CD14-positive monocyte (primary cell): ENCODE measurements at regions not wholly inside any gene's neighbourhood (a gene's known extent, or its start where the extent isn't known, plus 50 kb on each side); places are given as distances from the start of the nearest gene placed in this dataset.

ENCODE experiments used
- DNase-seq, 3 donors: peaks; one replicate each; pipeline ENCODE4 v3.0.0-alpha.2; 2011 to 2022
- H2AFZ ChIP-seq: 2 replicates; pipeline ENCODE4 v1.6.0; 2012; ENCODE audit warnings: mild to moderate bottlenecking, low read depth, low read length, inconsistent platforms; ENCODE audit not compliant: insufficient read depth, poor library complexity, severe bottlenecking
- H3K27ac ChIP-seq, 2 donors: 1 replicate in 1 of 2; 2 replicates in 1 of 2; pipeline ENCODE4 v1.5.1; 2012 to 2013; ENCODE audit warnings: low read length in 2 of 2, control low read depth in 1 of 2, inconsistent platforms in 1 of 2, low read depth in 1 of 2, mild to moderate bottlenecking in 1 of 2
- H3K27me3 ChIP-seq, 2 donors: one replicate each; pipeline versions ENCODE4 v1.6.0 to v1.6.1; 2011 to 2013; ENCODE audit warnings: low read length in 2 of 2; ENCODE audit not compliant: control insufficient read depth in 2 of 2, insufficient read depth in 2 of 2
- H3K36me3 ChIP-seq, 2 donors: replicated peaks in 1 of 2; 1 replicate in 1 of 2; 2 replicates in 1 of 2; pipeline versions ENCODE4 v1.5.1 to v1.6.1; 2012 to 2013; ENCODE audit warnings: low read length in 2 of 2, control low read depth in 1 of 2, inconsistent platforms in 1 of 2, mild to moderate bottlenecking in 1 of 2; ENCODE audit not compliant: insufficient read depth in 2 of 2, control insufficient read depth in 1 of 2
- H3K4me1 ChIP-seq, 2 donors: 1 replicate in 1 of 2; 2 replicates in 1 of 2; pipeline versions ENCODE4 v1.5.1 to v1.6.1; 2012 to 2013; ENCODE audit warnings: low read length in 2 of 2, control low read depth in 1 of 2, inconsistent platforms in 1 of 2, mild to moderate bottlenecking in 1 of 2, moderate library complexity in 1 of 2; ENCODE audit not compliant: insufficient read depth in 2 of 2, control insufficient read depth in 1 of 2
- H3K4me2 ChIP-seq: replicated peaks from 2 replicates; pipeline ENCODE3; 2012; ENCODE audit warnings: low read length, moderate library complexity, mild to moderate bottlenecking; ENCODE audit not compliant: poor library complexity, severe bottlenecking; ENCODE audit errors: extremely low read depth
- H3K4me3 ChIP-seq, 3 experiments: fragments of 200-600 bp in 1 of 3; sonication (generic) in 1 of 3; replicated peaks in 1 of 3; 1 replicate in 2 of 3; 2 replicates in 1 of 3; pipeline ENCODE4 v1.5.1; 2011 to 2013; ENCODE audit warnings: low read length in 3 of 3, mild to moderate bottlenecking in 3 of 3, control low read depth in 2 of 3, low read depth in 2 of 3, inconsistent platforms in 1 of 3, moderate library complexity in 1 of 3
- H3K79me2 ChIP-seq: 2 replicates; pipeline ENCODE4 v1.6.0; 2012; ENCODE audit warnings: mild to moderate bottlenecking, control low read depth, inconsistent platforms, low read length, moderate library complexity; ENCODE audit not compliant: insufficient read depth
- H3K9ac ChIP-seq: 2 replicates; pipeline ENCODE4 v1.6.0; 2017; ENCODE audit warnings: low read length, mild to moderate bottlenecking; ENCODE audit not compliant: insufficient read depth, poor library complexity, severe bottlenecking
- H3K9me3 ChIP-seq, 2 donors: replicated peaks in 1 of 2; 1 replicate in 1 of 2; 2 replicates in 1 of 2; pipeline versions ENCODE4 v1.5.1 to v1.6.1; 2012 to 2013; ENCODE audit warnings: low read length in 2 of 2, control low read depth in 1 of 2; ENCODE audit not compliant: control insufficient read depth in 1 of 2, insufficient read depth in 1 of 2
- H4K20me1 ChIP-seq: 2 replicates; pipeline ENCODE4 v1.6.0; 2012; ENCODE audit warnings: mild to moderate bottlenecking, low read length, control low read depth, moderate library complexity; ENCODE audit not compliant: insufficient read depth
- H3K27ac Mint-ChIP-seq, 7 donors: one replicate each; pipeline ENCODE4 v1.8.0; 2020; ENCODE audit warnings: mild to moderate bottlenecking in 7 of 7, mixed read lengths in 7 of 7, moderate library complexity in 6 of 7, inconsistent platforms in 2 of 7
- H3K27me3 Mint-ChIP-seq, 3 donors: one replicate each; pipeline ENCODE4 v1.8.0; 2021 to 2022; ENCODE audit warnings: low read depth in 3 of 3, mild to moderate bottlenecking in 3 of 3, mixed read lengths in 3 of 3, moderate library complexity in 3 of 3, inconsistent platforms in 1 of 3
- H3K36me3 Mint-ChIP-seq, 2 donors: one replicate each; pipeline ENCODE4 v1.8.0; 2020; ENCODE audit warnings: mixed read lengths in 2 of 2, inconsistent platforms in 1 of 2, mild to moderate bottlenecking in 1 of 2
- H3K4me1 Mint-ChIP-seq: one replicate; pipeline ENCODE4 v1.8.0; 2020; ENCODE audit warnings: mild to moderate bottlenecking, mixed read lengths
- H3K4me3 Mint-ChIP-seq, 2 donors: one replicate each; pipeline ENCODE4 v1.8.0; 2020; ENCODE audit warnings: mild to moderate bottlenecking in 2 of 2, mixed read lengths in 2 of 2, moderate library complexity in 1 of 2
- H3K9me3 Mint-ChIP-seq, 7 donors: one replicate each; pipeline ENCODE4 v1.8.0; 2020 to 2022; ENCODE audit warnings: mixed read lengths in 7 of 7, mild to moderate bottlenecking in 6 of 7, moderate library complexity in 6 of 7, inconsistent platforms in 2 of 7
- WGBS: methylation state at CpG from one replicate; pipeline ENCODE4 v1.1.5; 2013; ENCODE audit warnings: missing lambda C conversion rate; ENCODE audit not compliant: insufficient coverage; 5-methylcytosine and 5-hydroxymethylcytosine counted together
- intact Hi-C, 2 donors: fragments of 100-400 bp; cut with micrococcal nuclease; formaldehyde crosslinking; loops; one replicate each; pipeline versions ENCODE4 v1.15.0 to v1.15.1; 2023
- TF ChIP-seq, protein P1 (sequence below): fragments of 200-600 bp; IDR thresholded peaks from one replicate; pipeline ENCODE4 v1.8.0; 2022; ENCODE audit warnings: antibody characterized with exemption, mild to moderate bottlenecking

DNA sequence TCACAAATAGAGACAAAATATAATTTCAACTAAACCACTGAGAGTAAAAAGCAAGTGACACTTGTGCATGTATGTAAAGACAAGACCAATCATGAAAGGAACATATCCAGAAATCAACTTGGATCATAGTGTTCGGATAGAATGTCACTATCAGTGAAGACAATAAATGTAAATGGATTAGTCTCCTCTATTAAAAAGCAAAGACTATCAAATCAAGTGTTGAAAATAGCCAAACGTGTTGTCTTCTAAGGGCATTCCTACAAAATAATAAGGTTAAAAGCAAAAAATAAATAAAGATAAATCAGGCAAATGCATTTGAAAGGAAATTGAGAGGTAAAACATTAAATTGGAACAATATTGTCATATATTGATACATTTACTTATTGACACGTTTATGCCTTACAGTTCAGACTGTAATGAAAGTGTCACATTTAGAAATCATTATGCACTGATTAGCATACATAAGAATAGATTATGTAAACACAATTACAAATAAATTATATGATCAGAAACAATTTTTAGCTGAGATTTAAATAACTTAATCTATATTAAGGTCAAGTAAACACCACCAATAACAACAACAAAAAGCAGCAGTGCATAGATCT lies 1100.1 kb downstream of the BRD1 start:
- peaks cover 0 to 20% (median 15%) of the 10 kb centered on the region in 7 donors for H3K9me3 Mint-ChIP-seq
- Histone ChIP-seq H3K27ac (no peak overlapping the region), H2AFZ (no peak overlapping the region), H3K9me3 (peaks cover 6 to 8% of the 10 kb centered on the region in 2 donors), H3K9ac (no peak overlapping the region), H4K20me1 (no peaks in the 10 kb centered on the region), H3K4me1 (no peaks in the 10 kb centered on the region), H3K79me2 (no peaks in the 10 kb centered on the region), H3K4me3 (no peak overlapping the region), H3K36me3 (no peaks in the 10 kb centered on the region), H3K27me3 (no peaks in the 10 kb centered on the region), H3K4me2 (no peak overlapping the region)
- TF ChIP-seq, protein P1, sequence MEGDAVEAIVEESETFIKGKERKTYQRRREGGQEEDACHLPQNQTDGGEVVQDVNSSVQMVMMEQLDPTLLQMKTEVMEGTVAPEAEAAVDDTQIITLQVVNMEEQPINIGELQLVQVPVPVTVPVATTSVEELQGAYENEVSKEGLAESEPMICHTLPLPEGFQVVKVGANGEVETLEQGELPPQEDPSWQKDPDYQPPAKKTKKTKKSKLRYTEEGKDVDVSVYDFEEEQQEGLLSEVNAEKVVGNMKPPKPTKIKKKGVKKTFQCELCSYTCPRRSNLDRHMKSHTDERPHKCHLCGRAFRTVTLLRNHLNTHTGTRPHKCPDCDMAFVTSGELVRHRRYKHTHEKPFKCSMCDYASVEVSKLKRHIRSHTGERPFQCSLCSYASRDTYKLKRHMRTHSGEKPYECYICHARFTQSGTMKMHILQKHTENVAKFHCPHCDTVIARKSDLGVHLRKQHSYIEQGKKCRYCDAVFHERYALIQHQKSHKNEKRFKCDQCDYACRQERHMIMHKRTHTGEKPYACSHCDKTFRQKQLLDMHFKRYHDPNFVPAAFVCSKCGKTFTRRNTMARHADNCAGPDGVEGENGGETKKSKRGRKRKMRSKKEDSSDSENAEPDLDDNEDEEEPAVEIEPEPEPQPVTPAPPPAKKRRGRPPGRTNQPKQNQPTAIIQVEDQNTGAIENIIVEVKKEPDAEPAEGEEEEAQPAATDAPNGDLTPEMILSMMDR: no peak
- DNase-seq: no peak
- no peaks in the 10 kb centered on the region for H3K36me3 Mint-ChIP-seq
- WGBS: no CpG with 5 or more reads among the region's 3 CpGs
- peaks cover 0 to 2% (median 2%) of the 10 kb centered on the region in 3 donors for H3K27me3 Mint-ChIP-seq
- H3K4me3 Mint-ChIP-seq: no peak overlapping the region
- no peak overlapping the region for H3K27ac Mint-ChIP-seq
- H3K4me1 Mint-ChIP-seq: no peaks in the 10 kb centered on the region
- intact Hi-C loops: no loop called here

DNA sequence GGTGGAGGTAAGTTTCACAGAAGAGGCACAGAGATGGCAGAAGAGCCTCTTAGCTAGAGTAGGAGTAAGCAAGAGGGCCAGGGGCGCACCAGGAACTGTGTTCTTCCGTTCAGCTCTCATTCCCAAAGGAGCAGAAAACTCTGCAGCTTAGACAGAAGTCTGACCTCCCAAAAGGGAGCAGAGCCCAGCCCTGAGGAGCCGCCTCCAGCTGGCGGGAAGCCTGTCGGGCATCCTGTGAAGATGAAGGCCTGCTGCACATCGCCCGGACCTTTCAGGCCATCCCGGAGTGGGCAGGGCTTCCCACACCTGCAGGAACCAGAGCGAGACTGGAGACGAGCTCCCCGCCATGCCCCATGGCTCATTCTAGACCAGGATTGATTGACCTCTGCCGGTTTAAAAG lies 1102.8 kb downstream of the BRD1 start:
- no peaks in the 10 kb centered on the region for H3K4me1 ChIP-seq
- Mint-ChIP-seq H3K36me3 (no peaks in the 10 kb centered on the region), H3K27ac (no peak overlapping the region)

More for the DNA sequence above, 1102.8 kb downstream of the BRD1 start:
- H3K36me3 ChIP-seq: no peaks in the 10 kb centered on the region
- TF ChIP-seq, protein P1: no peak
- no peaks in the 10 kb centered on the region for H3K27me3 ChIP-seq
- Mint-ChIP-seq H3K27me3 (peaks cover 0 to 2% (median 0%) of the 10 kb centered on the region in 3 donors), H3K4me1 (no peaks in the 10 kb centered on the region), H3K9me3 (peaks cover 0 to 19% (median 18%) of the 10 kb centered on the region in 7 donors), H3K4me3 (no peak overlapping the region)
- WGBS: 88% methylated on average over 6 of the region's 12 CpGs
- intact Hi-C loops: no loop called here
- no peak overlapping the region for H3K4me2 ChIP-seq
- H4K20me1 ChIP-seq: no peaks in the 10 kb centered on the region
- H3K79me2 ChIP-seq: no peaks in the 10 kb centered on the region
- no peak overlapping the region for H3K9ac ChIP-seq
- no peak overlapping the region for H2AFZ ChIP-seq
- no peak overlapping the region for H3K27ac ChIP-seq
- H3K9me3 ChIP-seq: peaks cover 6 to 8% of the 10 kb centered on the region in 2 donors
- no peak overlapping the region for H3K4me3 ChIP-seq
- no peak for DNase-seq
